ENCODE measurements at regions not wholly inside any gene's neighbourhood (a gene's known extent, or its start where the extent isn't known, plus 50 kb on each side); places are given as distances from the start of the nearest gene placed in this dataset.

GRCh38 chr10:58109731-58110130 lies 158.0 kb downstream of the IPMK start:
- BruUV-seq (replicated peaks): no TSS peak

GRCh38 chr10:58107506-58107905 lies 160.2 kb downstream of the IPMK start:
- POLR2A ChIA-PET: no interaction called here
- ATAC-seq (no peak), DNase-seq (ENCODE audit: low read depth, low spot score) (no peak)
- Histone ChIP-seq H3K36me3 (ENCODE audit: control insufficient read depth, insufficient read depth, low read length) (no peaks in the 10 kb centered on the region), H3K4me3 (ENCODE audit: low read depth in 2 of 2, low read length in 2 of 2) (no peak overlapping the region), H3K27me3 (ENCODE audit: control insufficient read depth, insufficient read depth, low read length) (no peaks in the 10 kb centered on the region), H3K9me3 (ENCODE audit: control insufficient read depth, insufficient read depth, low read depth, low read length) (no peaks in the 10 kb centered on the region), H3K27ac (ENCODE audit: low read length) (no peak overlapping the region), H3K4me1 (ENCODE audit: control insufficient read depth, insufficient read depth, low read length) (no peaks in the 10 kb centered on the region)
- CTCF ChIA-PET: no interaction called here
- TF ChIP-seq POLR2AphosphoS5 (IDR thresholded peaks at IDR 0.05; ENCODE audit: low read depth, low read length) (no peak), TCF7L2 (IDR thresholded peaks at IDR 0.05; ENCODE audit: low read depth, low read length) (no peak), CTCF (IDR thresholded peaks at IDR 0.05) (no peak), SIN3A (IDR thresholded peaks at IDR 0.05; ENCODE audit: borderline replicate concordance, insufficient read depth, low read depth, low read length) (no peak)
- TF ChIP-seq, protein P1, sequence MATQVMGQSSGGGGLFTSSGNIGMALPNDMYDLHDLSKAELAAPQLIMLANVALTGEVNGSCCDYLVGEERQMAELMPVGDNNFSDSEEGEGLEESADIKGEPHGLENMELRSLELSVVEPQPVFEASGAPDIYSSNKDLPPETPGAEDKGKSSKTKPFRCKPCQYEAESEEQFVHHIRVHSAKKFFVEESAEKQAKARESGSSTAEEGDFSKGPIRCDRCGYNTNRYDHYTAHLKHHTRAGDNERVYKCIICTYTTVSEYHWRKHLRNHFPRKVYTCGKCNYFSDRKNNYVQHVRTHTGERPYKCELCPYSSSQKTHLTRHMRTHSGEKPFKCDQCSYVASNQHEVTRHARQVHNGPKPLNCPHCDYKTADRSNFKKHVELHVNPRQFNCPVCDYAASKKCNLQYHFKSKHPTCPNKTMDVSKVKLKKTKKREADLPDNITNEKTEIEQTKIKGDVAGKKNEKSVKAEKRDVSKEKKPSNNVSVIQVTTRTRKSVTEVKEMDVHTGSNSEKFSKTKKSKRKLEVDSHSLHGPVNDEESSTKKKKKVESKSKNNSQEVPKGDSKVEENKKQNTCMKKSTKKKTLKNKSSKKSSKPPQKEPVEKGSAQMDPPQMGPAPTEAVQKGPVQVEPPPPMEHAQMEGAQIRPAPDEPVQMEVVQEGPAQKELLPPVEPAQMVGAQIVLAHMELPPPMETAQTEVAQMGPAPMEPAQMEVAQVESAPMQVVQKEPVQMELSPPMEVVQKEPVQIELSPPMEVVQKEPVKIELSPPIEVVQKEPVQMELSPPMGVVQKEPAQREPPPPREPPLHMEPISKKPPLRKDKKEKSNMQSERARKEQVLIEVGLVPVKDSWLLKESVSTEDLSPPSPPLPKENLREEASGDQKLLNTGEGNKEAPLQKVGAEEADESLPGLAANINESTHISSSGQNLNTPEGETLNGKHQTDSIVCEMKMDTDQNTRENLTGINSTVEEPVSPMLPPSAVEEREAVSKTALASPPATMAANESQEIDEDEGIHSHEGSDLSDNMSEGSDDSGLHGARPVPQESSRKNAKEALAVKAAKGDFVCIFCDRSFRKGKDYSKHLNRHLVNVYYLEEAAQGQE (IDR thresholded peaks at IDR 0.05; ENCODE audit: insufficient read depth in 1 of 2, low read depth in 2 of 2, low read length in 1 of 2): no peak
- BruUV-seq (replicated peaks): no TSS peak
- intact Hi-C loops (cut with micrococcal nuclease; ENCODE audit: unreplicated experiment) (loop anchor here (10.0 kb wide), 1 partner anchor 63 kb away; no protein-coding TSS in a partner anchor), in situ Hi-C loops (cut with HindIII; ENCODE audit: low pct_unique_long_range_greater_than_20kb, low sequenced_read_pairs) (no loop called here)

More at GRCh38 chr10:58109731-58110130, 158.0 kb downstream of the IPMK start:
- no peaks in the 10 kb centered on the region for H3K9me3 ChIP-seq (ENCODE audit: control insufficient read depth, insufficient read depth, low read depth, low read length)
- H3K4me3 ChIP-seq (ENCODE audit: low read depth in 2 of 2, low read length in 2 of 2): no peak overlapping the region
- intact Hi-C loops (cut with micrococcal nuclease; ENCODE audit: unreplicated experiment) (loop anchor here (10.0 kb wide), 1 partner anchor 65 kb away; no protein-coding TSS in a partner anchor), in situ Hi-C loops (cut with HindIII; ENCODE audit: low pct_unique_long_range_greater_than_20kb, low sequenced_read_pairs) (no loop called here)
- H3K4me1 ChIP-seq (ENCODE audit: control insufficient read depth, insufficient read depth, low read length): no peaks in the 10 kb centered on the region
- H3K36me3 ChIP-seq (ENCODE audit: control insufficient read depth, insufficient read depth, low read length): no peaks in the 10 kb centered on the region
- no peak for DNase-seq (ENCODE audit: low read depth, low spot score)
- no peaks in the 10 kb centered on the region for H3K27me3 ChIP-seq (ENCODE audit: control insufficient read depth, insufficient read depth, low read length)
- TF ChIP-seq, protein P1 (IDR thresholded peaks at IDR 0.05; ENCODE audit: insufficient read depth in 1 of 2, low read depth in 2 of 2, low read length in 1 of 2): no peak
- TF ChIP-seq TCF7L2 (IDR thresholded peaks at IDR 0.05; ENCODE audit: low read depth, low read length) (no peak), CTCF (IDR thresholded peaks at IDR 0.05) (no peak), SIN3A (IDR thresholded peaks at IDR 0.05; ENCODE audit: borderline replicate concordance, insufficient read depth, low read depth, low read length) (no peak), POLR2AphosphoS5 (IDR thresholded peaks at IDR 0.05; ENCODE audit: low read depth, low read length) (no peak)
- H3K27ac ChIP-seq (ENCODE audit: low read length): no peak overlapping the region
- CTCF ChIA-PET: no interaction called here
- ATAC-seq: no peak
- POLR2A ChIA-PET: no interaction called here

Data from Panc1 (cell line).